Adipocyte (in vitro differentiated cells): ENCODE measurements at regions not wholly inside any gene's neighbourhood (a gene's known extent, or its start where the extent isn't known, plus 50 kb on each side); places are given as distances from the start of the nearest gene placed in this dataset.

Source experiments
- DNase-seq: peaks from one replicate; pipeline ENCODE4 v3.0.0-alpha.2; 2015; ENCODE audit warnings: low read depth
- H3K27me3 ChIP-seq: replicated peaks from 2 replicates; pipeline ENCODE4 v1.7.0; 2013; ENCODE audit warnings: mild to moderate bottlenecking, low read length, moderate library complexity; ENCODE audit not compliant: control insufficient read depth, insufficient read depth
- H3K36me3 ChIP-seq: 2 replicates; pipeline ENCODE4 v1.7.0; 2013; ENCODE audit warnings: low read length, mild to moderate bottlenecking, moderate library complexity; ENCODE audit not compliant: control insufficient read depth, insufficient read depth, severe bottlenecking
- H3K4me1 ChIP-seq: 2 replicates; pipeline ENCODE4 v1.7.0; 2013; ENCODE audit warnings: mild to moderate bottlenecking, low read length, moderate library complexity; ENCODE audit not compliant: control insufficient read depth, insufficient read depth
- H3K4me3 ChIP-seq: 2 replicates; pipeline ENCODE4 v1.7.0; 2013; ENCODE audit warnings: mild to moderate bottlenecking, low read length, moderate library complexity
- H3K9ac ChIP-seq: 2 replicates; pipeline ENCODE4 v1.7.0; 2013; ENCODE audit warnings: mild to moderate bottlenecking, low read length, moderate library complexity
- H3K9me3 ChIP-seq: 2 replicates; pipeline ENCODE4 v1.7.0; 2013; ENCODE audit warnings: mild to moderate bottlenecking, low read length, moderate library complexity; ENCODE audit not compliant: control insufficient read depth

GRCh38 chr6:137370871-137371633 lies 123.1 kb downstream of the OLIG3 start:
- Histone ChIP-seq H3K9ac (no peak overlapping the region), H3K27me3 (no peaks in the 10 kb centered on the region), H3K36me3 (no peaks in the 10 kb centered on the region), H3K4me3 (no peak overlapping the region), H3K4me1 (peaks cover 16% of the 10 kb centered on the region), H3K9me3 (no peaks in the 10 kb centered on the region)
- DNase-seq: no peak

- no peaks in the 10 kb centered on the region for H3K9me3 ChIP-seq
- no peak overlapping the region for H3K4me3 ChIP-seq
- DNase-seq: no peak
- H3K9ac ChIP-seq: no peak overlapping the region
- no peaks in the 10 kb centered on the region for H3K27me3 ChIP-seq
- peaks cover 16% of the 10 kb centered on the region for H3K4me1 ChIP-seq
- H3K36me3 ChIP-seq: no peaks in the 10 kb centered on the region
These were observed 125.1 kb downstream of the OLIG3 start for GRCh38 chr6:137369136-137369535.

GRCh38 chr6:137365707-137366437 lies 128.3 kb downstream of the OLIG3 start:
- Histone ChIP-seq H3K9ac (no peak overlapping the region), H3K27me3 (no peaks in the 10 kb centered on the region), H3K4me1 (peaks cover 21% of the 10 kb centered on the region), H3K9me3 (no peaks in the 10 kb centered on the region), H3K36me3 (no peaks in the 10 kb centered on the region), H3K4me3 (no peak overlapping the region)
- no peak for DNase-seq

- Histone ChIP-seq H3K9ac (no peak overlapping the region), H3K27me3 (no peaks in the 10 kb centered on the region), H3K4me3 (no peak overlapping the region), H3K36me3 (no peaks in the 10 kb centered on the region), H3K9me3 (no peaks in the 10 kb centered on the region), H3K4me1 (peaks cover 16% of the 10 kb centered on the region)
- no peak for DNase-seq
These were observed 130.4 kb downstream of the OLIG3 start for GRCh38 chr6:137363805-137364138.

- Histone ChIP-seq H3K27me3 (no peaks in the 10 kb centered on the region), H3K36me3 (no peaks in the 10 kb centered on the region), H3K9ac (no peak overlapping the region), H3K9me3 (no peaks in the 10 kb centered on the region), H3K4me1 (peaks cover 16% of the 10 kb centered on the region), H3K4me3 (no peak overlapping the region)
- DNase-seq: no peak
These were observed 131.1 kb downstream of the OLIG3 start for GRCh38 chr6:137362878-137363804.

- no peaks in the 10 kb centered on the region for H3K36me3 ChIP-seq
- H3K9ac ChIP-seq: no peak overlapping the region
- no peaks in the 10 kb centered on the region for H3K27me3 ChIP-seq
- H3K9me3 ChIP-seq: no peaks in the 10 kb centered on the region
- H3K4me3 ChIP-seq: no peak overlapping the region
- H3K4me1 ChIP-seq: peaks cover 16% of the 10 kb centered on the region
- DNase-seq: no peak
These were observed 132.5 kb downstream of the OLIG3 start for GRCh38 chr6:137361701-137362100.

GRCh38 chr6:137358273-137358672 lies 135.9 kb downstream of the OLIG3 start:
- H3K4me3 ChIP-seq: no peak overlapping the region

GRCh38 chr6:137357948-137358266 lies 136.3 kb downstream of the OLIG3 start:
- Histone ChIP-seq H3K4me3 (no peak overlapping the region), H3K9ac (no peak overlapping the region), H3K27me3 (no peaks in the 10 kb centered on the region), H3K36me3 (no peaks in the 10 kb centered on the region), H3K4me1 (peaks cover 13% of the 10 kb centered on the region), H3K9me3 (no peaks in the 10 kb centered on the region)
- no peak for DNase-seq

More at GRCh38 chr6:137358273-137358672, 135.9 kb downstream of the OLIG3 start:
- no peaks in the 10 kb centered on the region for H3K27me3 ChIP-seq
- no peak overlapping the region for H3K9ac ChIP-seq
- peaks cover 16% of the 10 kb centered on the region for H3K4me1 ChIP-seq
- no peaks in the 10 kb centered on the region for H3K9me3 ChIP-seq
- DNase-seq: no peak
- H3K36me3 ChIP-seq: no peaks in the 10 kb centered on the region

- Histone ChIP-seq H3K9ac (no peak overlapping the region), H3K9me3 (no peaks in the 10 kb centered on the region), H3K27me3 (no peaks in the 10 kb centered on the region), H3K4me1 (peaks cover 8% of the 10 kb centered on the region), H3K4me3 (no peak overlapping the region), H3K36me3 (no peaks in the 10 kb centered on the region)
- DNase-seq: no peak
These were observed 136.8 kb downstream of the OLIG3 start for GRCh38 chr6:137357263-137357947.

- H3K9ac ChIP-seq: no peak overlapping the region
- no peak overlapping the region for H3K4me3 ChIP-seq
- no peaks in the 10 kb centered on the region for H3K4me1 ChIP-seq
- no peaks in the 10 kb centered on the region for H3K27me3 ChIP-seq
- DNase-seq: no peak
- no peaks in the 10 kb centered on the region for H3K36me3 ChIP-seq
- no peaks in the 10 kb centered on the region for H3K9me3 ChIP-seq
These were observed 134.7 kb upstream of the IFNGR1 start for GRCh38 chr6:137353842-137354397.
